HG03354 (cell line): ENCODE measurements at regions not wholly inside any gene's neighbourhood (a gene's known extent, or its start where the extent isn't known, plus 50 kb on each side); places are given as distances from the start of the nearest gene placed in this dataset.
A peak's percentile ranks its signal among the peaks of the same experiment; 100 is the strongest.

Experiments used
- ATAC-seq: cut with Tn5 transposase; IDR thresholded peaks from one replicate; pipeline ENCODE4 v1.9.1; 2021; ENCODE audit warnings: mild to moderate bottlenecking; ENCODE audit not compliant: unreplicated experiment, poor library complexity, severe bottlenecking

DNA sequence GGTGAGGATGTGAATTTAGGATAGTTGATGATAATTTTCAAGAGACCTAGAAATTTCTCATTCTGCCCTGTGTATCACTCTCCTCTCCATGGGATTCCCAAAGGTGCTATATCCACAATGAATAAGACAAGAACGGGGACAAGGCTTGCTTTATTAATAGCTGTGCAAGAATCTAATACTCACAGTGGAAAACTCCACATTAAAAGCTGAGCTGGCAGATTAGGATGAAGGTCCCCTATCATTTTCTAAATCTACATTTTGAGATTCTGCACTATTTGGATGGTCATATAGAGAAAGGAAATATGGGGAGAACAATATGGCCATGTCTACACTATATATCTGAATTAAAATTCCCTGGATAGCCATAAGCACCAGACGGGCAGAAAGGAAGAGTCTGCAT lies 411.0 kb upstream of the TGFBR2 start:
- ATAC-seq, result no peak

GRCh38 chr3:30198162-30198561 lies 408.2 kb upstream of the TGFBR2 start:
- ATAC-seq, result no peak

DNA sequence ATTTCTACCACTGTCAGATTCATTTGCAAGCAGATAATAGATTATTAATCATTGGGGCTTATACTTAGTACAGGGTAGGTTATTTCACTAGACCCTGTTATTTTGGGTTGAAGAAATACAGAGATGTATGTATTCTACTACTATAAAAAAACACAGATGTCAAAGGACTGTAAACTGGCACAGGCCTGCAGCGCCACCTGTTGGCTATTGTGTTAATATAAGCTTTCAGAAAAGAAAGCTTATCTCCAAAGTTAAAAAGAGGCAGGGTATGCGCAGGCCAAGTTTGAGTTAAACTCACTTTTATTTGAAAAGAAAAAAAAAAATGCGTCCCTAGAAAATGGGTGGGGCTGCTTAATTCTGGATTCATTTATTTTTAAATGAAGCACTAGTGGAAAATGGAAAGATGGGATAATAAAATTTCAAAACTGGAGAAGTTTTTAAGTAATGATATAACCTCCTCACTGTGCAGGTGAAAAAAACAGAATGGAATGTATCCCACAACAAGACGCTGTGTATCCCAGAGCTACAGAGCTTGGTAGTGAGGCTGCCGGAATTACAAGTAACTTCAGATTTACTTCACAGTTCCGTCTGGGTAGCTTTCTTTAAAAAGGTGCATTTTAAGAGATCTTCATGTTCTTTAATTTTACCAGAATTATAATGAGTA lies 407.2 kb upstream of the TGFBR2 start:
- ATAC-seq, result peak; percentile 86

GRCh38 chr3:30199855-30200254 lies 406.5 kb upstream of the TGFBR2 start:
- ATAC-seq, result no peak

DNA sequence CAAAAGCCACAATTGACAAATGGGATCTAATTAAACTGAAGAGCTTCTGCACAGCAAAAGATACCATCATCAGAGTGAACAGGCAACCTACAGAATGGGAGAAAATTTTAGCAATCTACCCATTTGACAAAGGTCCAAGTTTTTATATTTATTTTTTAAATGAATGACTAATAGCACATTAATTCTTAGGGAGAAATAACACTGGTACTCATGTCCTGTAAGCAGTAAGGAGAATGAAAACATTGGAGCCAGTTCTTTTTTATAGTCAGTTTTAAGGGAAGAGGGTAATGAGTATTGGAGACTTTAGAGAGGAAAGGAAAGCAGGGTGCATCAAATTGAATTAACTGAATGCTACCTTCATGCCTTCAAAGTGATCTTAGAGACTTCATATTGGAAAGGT lies 404.7 kb upstream of the TGFBR2 start:
- no peak for ATAC-seq

DNA sequence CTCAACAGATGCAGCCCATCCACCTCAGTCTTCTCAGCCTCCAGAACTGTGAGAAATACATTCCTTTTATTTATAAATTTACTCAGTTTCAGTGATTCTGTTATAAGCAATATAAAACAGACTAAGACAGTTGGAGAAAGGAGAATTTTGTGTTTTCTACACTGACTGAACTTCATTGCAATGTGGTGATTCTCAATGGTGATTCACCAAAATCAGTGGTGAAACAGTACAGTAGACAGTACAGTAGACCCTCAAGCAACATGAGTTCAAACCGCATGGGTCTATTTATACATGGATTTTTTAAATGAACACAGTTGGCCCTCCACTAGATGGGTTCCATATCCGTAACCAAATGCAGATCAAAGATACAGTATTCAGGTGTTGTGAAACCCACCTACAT lies 403.1 kb upstream of the TGFBR2 start:
- ATAC-seq, result no peak

GRCh38 chr3:30204126-30204525 lies 402.3 kb upstream of the TGFBR2 start:
- ATAC-seq, result no peak

- ATAC-seq, result no peak
Observed at GRCh38 chr3:30206051-30206450, 400.4 kb upstream of the TGFBR2 start.

DNA sequence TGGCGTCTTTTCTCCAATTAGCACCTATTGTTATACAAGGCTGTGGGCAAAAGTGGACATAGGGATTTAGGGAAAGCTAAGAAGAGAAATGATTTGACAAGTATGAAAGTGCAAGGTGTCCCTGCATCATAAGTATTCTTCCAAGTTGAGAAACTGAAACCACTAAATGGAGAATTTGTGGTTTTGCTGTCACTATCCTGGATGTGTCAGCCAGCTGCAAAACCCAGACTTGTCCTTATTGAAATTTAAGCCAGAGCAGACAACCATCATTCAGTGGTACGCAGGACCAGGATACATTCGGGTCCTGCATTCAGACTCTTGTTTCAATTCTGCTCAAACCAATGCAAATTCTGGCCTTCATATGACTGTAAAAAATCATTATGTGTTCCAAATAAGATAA lies 384.8 kb upstream of the TGFBR2 start:
- no peak for ATAC-seq

DNA sequence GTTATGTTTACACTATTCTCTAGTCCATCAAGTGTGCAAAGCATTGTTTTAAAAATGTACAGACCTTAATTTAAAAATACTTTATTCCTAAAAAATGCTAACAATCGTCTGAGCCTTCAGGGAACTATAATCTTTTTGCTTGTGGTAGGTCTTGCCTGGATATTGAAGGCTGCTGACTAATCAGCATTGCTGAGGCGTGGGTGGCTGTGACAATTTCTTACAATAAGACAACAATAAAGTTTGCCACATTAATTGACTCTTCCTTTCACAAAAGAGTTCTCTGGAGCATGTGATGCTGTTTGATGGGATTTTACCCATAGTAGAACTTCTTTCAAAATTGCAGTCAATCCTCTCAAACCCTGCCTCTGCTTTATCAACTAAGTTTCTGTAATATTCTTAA lies 384.0 kb upstream of the TGFBR2 start:
- ATAC-seq, result no peak

- ATAC-seq, result no peak
Observed at GRCh38 chr3:30225021-30225420, 381.4 kb upstream of the TGFBR2 start.

- ATAC-seq, result no peak
Observed at GRCh38 chr3:30226601-30227151, 379.7 kb upstream of the TGFBR2 start.

- no peak for ATAC-seq
Observed at GRCh38 chr3:30227571-30228301, 378.7 kb upstream of the TGFBR2 start.

DNA sequence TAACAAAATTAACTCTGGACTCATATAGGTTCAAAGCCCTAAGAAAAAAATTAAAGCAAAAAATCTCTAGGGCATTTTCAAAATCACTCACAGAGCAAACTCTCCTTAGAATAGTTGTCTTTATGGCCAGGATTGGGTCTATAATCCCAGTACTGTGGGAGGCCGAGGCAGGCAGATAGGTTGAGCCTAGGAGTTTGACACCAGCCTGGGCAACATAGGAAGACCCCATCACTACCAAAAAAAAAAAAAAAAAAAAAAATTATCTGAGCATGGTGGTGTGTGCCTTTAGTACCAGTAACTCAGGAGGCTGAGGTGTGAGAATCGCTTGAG lies 378.1 kb upstream of the TGFBR2 start:
- ATAC-seq, result no peak

- ATAC-seq, result no peak
Observed at GRCh38 chr3:30231277-30232141, 374.9 kb upstream of the TGFBR2 start.

- ATAC-seq, result no peak
Observed at GRCh38 chr3:30232142-30232541, 374.3 kb upstream of the TGFBR2 start.

DNA sequence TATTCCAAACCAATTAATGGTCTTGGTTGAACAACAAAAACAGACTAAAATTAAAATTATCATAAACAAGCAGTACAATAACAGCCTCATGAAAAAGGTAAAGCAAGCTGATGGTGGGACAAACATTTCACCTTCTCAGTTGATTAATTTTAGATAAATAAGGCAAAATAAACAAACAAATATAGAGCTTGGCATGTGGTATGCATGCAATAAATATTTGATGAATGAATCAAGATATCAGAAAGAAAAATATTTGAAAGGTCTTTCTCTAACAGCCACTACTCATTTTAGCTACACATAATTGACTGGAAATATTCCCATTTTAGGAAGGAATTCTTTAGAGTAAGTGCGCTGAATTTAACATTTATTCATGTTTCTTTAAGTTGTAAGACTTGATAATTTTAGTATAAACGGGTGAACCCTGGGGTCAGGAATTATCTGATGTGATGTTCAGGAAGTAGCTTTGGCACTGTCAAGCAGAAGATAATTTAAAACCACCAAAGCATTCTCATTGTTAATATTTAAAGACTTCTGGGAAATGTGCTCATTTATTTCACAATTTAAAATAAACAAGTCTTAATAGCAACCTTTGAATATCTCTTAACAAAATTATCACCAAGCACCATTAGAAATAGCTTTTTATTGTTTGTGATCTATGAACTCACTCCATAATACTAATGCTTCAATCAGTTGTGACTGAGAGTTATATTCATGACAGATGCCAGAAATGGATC lies 372.3 kb upstream of the TGFBR2 start:
- ATAC-seq, result no peak

DNA sequence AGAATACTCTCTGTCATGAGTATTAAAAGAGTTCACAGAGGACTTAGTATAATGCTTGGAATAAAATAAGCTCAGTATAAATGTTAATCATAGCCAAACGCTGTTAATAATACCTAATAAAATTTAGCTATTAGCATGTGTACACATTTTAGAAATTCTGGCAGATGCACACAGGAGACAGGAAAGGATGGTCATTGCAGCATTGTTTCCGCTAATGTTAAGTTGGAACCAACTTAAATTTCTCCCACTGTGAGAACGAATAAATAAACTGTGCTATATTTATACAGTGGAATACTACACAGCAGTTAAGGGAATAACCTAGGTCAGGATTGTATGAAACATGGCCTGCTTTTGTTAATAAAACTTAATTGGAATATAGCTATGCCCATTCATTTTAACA lies 370.4 kb upstream of the TGFBR2 start:
- ATAC-seq, result no peak

GRCh38 chr3:30241721-30242120 lies 364.7 kb upstream of the TGFBR2 start:
- ATAC-seq, result no peak
